Endodermal cell (in vitro differentiated cells): ENCODE measurements at regions not wholly inside any gene's neighbourhood (a gene's known extent, or its start where the extent isn't known, plus 50 kb on each side); places are given as distances from the start of the nearest gene placed in this dataset.

ENCODE experiments used
- DNase-seq: peaks from one replicate; pipeline ENCODE4 v3.0.0-alpha.2; 2017
- H3K27ac ChIP-seq: 2 replicates; pipeline ENCODE4 v1.5.1; 2013; ENCODE audit warnings: mild to moderate bottlenecking, low read depth, low read length, moderate library complexity
- H3K27me3 ChIP-seq: 2 replicates; pipeline ENCODE4 v1.6.1; 2013; ENCODE audit warnings: mild to moderate bottlenecking, low read length, moderate library complexity; ENCODE audit not compliant: insufficient read depth, control insufficient read depth, poor library complexity, severe bottlenecking
- H3K36me3 ChIP-seq: 2 replicates; pipeline ENCODE4 v1.7.0; 2013; ENCODE audit warnings: mild to moderate bottlenecking, low read length, moderate library complexity; ENCODE audit not compliant: control insufficient read depth, insufficient read depth
- H3K4me1 ChIP-seq: one replicate; pipeline ENCODE4 v1.7.0; 2013; ENCODE audit warnings: low read length; ENCODE audit not compliant: control insufficient read depth, insufficient read depth
- H3K4me3 ChIP-seq: 2 replicates; pipeline ENCODE4 v1.5.1; 2013; ENCODE audit warnings: mild to moderate bottlenecking, low read length, moderate library complexity
- H3K9ac ChIP-seq: 2 replicates; pipeline ENCODE4 v1.6.1; 2013; ENCODE audit warnings: mild to moderate bottlenecking, low read length, moderate library complexity; ENCODE audit not compliant: poor library complexity, severe bottlenecking; ENCODE audit errors: extremely low read depth
- H3K9me3 ChIP-seq: 2 replicates; pipeline ENCODE4 v1.6.1; 2013; ENCODE audit warnings: mild to moderate bottlenecking, low read length, moderate library complexity; ENCODE audit not compliant: control insufficient read depth
- H3K27ac Mint-ChIP-seq: 2 replicates; pipeline ENCODE4 v1.8.0; 2020; ENCODE audit warnings: mixed read lengths
- H3K27me3 Mint-ChIP-seq: 2 replicates; pipeline ENCODE4 v1.8.0; 2021; ENCODE audit warnings: mild to moderate bottlenecking, mixed read lengths; ENCODE audit not compliant: insufficient read depth
- H3K36me3 Mint-ChIP-seq: 2 replicates; pipeline ENCODE4 v1.8.0; 2020; ENCODE audit warnings: low read depth, mixed read lengths
- H3K4me1 Mint-ChIP-seq: 2 replicates; pipeline ENCODE4 v1.8.0; 2020; ENCODE audit warnings: mixed read lengths
- H3K4me3 Mint-ChIP-seq: 2 replicates; pipeline ENCODE4 v1.8.0; 2020; ENCODE audit warnings: mild to moderate bottlenecking, moderate library complexity, mixed read lengths
- H3K9me3 Mint-ChIP-seq: 2 replicates; pipeline ENCODE4 v1.8.0; 2020; ENCODE audit warnings: mild to moderate bottlenecking, mixed read lengths
- TF ChIP-seq, protein P1 (sequence below): fragments of 200-600 bp; sonication (generic); conservative IDR thresholded peaks from 2 replicates; pipeline ENCODE4 v1.5.0; 2021; ENCODE audit warnings: antibody characterized with exemption, mild to moderate bottlenecking

DNA sequence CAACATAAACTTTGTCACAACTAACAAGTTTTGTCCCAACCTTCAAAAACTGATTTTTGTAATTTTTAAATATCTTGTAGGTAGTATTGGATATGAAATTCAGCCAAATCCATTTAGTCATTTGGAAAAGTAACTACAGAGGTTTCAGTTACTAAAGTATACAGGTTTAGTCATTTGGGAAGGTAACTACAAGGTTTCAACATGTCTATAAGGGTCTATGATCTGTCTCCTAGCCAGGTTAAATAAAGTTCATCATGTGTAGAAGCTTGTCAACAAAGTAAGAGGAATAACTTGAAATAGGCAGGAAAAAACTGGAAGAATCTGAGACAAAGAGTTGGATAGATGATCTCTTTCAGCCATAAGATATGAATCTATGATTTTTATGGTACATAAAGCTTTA lies 229.8 kb downstream of the COL12A1 start:
- no peaks in the 10 kb centered on the region for H3K9me3 Mint-ChIP-seq
- H3K4me1 ChIP-seq, result no peaks in the 10 kb centered on the region
- H3K27me3 Mint-ChIP-seq, result no peaks in the 10 kb centered on the region
- DNase-seq, result no peak
- no peaks in the 10 kb centered on the region for H3K4me1 Mint-ChIP-seq
- TF ChIP-seq, protein P1, sequence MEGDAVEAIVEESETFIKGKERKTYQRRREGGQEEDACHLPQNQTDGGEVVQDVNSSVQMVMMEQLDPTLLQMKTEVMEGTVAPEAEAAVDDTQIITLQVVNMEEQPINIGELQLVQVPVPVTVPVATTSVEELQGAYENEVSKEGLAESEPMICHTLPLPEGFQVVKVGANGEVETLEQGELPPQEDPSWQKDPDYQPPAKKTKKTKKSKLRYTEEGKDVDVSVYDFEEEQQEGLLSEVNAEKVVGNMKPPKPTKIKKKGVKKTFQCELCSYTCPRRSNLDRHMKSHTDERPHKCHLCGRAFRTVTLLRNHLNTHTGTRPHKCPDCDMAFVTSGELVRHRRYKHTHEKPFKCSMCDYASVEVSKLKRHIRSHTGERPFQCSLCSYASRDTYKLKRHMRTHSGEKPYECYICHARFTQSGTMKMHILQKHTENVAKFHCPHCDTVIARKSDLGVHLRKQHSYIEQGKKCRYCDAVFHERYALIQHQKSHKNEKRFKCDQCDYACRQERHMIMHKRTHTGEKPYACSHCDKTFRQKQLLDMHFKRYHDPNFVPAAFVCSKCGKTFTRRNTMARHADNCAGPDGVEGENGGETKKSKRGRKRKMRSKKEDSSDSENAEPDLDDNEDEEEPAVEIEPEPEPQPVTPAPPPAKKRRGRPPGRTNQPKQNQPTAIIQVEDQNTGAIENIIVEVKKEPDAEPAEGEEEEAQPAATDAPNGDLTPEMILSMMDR, result no peak
- no peak overlapping the region for H3K4me3 ChIP-seq
- no peaks in the 10 kb centered on the region for H3K9me3 ChIP-seq
- H3K27ac ChIP-seq, result no peak overlapping the region
- H3K27me3 ChIP-seq, result no peaks in the 10 kb centered on the region
- H3K27ac Mint-ChIP-seq, result no peak overlapping the region
- H3K36me3 Mint-ChIP-seq, result no peaks in the 10 kb centered on the region
- no peak overlapping the region for H3K4me3 Mint-ChIP-seq
- no peaks in the 10 kb centered on the region for H3K36me3 ChIP-seq
- H3K9ac ChIP-seq, result no peak overlapping the region

DNA sequence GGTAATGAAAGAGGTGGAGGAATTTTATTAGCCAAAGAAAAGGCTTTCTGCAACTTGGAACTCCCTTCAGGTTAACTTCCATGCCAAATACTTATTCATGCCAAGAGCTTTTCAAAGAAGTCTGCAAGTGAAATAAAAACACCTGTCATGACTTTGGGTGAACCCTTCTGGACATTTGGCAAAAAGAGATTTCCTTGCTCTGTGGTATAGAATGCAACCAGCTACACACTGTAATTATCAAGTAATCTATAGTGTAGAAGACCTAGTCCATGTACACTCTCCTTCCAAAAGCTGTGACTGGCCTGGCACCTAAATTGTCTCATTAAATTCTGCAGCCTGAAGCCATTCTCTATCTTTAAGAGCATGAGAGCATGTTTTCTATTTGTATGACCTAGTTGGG lies 232.3 kb downstream of the COL12A1 start:
- Histone ChIP-seq H3K4me1 (no peaks in the 10 kb centered on the region), H3K27me3 (no peaks in the 10 kb centered on the region), H3K9me3 (no peaks in the 10 kb centered on the region), H3K4me3 (no peak overlapping the region), H3K27ac (no peak overlapping the region), H3K9ac (no peak overlapping the region), H3K36me3 (no peaks in the 10 kb centered on the region)
- H3K27me3 Mint-ChIP-seq, result no peaks in the 10 kb centered on the region
- no peaks in the 10 kb centered on the region for H3K9me3 Mint-ChIP-seq
- H3K4me3 Mint-ChIP-seq, result no peak overlapping the region
- no peak overlapping the region for H3K27ac Mint-ChIP-seq
- no peak for DNase-seq
- TF ChIP-seq, protein P1, result no peak
- no peaks in the 10 kb centered on the region for H3K4me1 Mint-ChIP-seq
- no peaks in the 10 kb centered on the region for H3K36me3 Mint-ChIP-seq

DNA sequence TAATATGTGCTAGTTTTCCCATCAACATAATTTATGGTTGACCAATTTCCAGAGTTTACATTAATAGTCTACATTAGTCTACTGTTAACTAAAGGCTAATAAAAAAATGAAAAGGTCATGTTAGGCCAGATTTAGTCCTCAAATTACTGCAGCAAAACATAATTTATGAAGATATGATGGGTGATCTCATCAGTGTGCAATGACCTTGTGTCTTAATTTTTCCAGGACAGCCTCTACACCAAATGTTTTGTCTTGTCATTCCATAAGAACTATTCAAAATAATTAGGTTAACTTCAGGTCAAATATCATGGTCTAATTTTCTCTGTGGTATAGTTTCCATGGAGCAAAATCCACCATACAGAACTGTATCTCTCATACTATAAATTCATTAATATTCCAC lies 234.2 kb downstream of the COL12A1 start:
- H3K4me1 Mint-ChIP-seq, result no peaks in the 10 kb centered on the region
- Histone ChIP-seq H3K9ac (no peak overlapping the region), H3K4me3 (no peak overlapping the region), H3K27ac (no peak overlapping the region), H3K36me3 (no peaks in the 10 kb centered on the region), H3K27me3 (no peaks in the 10 kb centered on the region), H3K4me1 (no peaks in the 10 kb centered on the region), H3K9me3 (no peaks in the 10 kb centered on the region)
- H3K9me3 Mint-ChIP-seq, result no peaks in the 10 kb centered on the region
- no peaks in the 10 kb centered on the region for H3K27me3 Mint-ChIP-seq
- TF ChIP-seq, protein P1, result no peak
- H3K4me3 Mint-ChIP-seq, result no peak overlapping the region
- no peak for DNase-seq
- no peaks in the 10 kb centered on the region for H3K36me3 Mint-ChIP-seq
- no peak overlapping the region for H3K27ac Mint-ChIP-seq
